HepG2 (cell line): ENCODE measurements at regions not wholly inside any gene's neighbourhood (a gene's known extent, or its start where the extent isn't known, plus 50 kb on each side); places are given as distances from the start of the nearest gene placed in this dataset.

Experiments used
- ATAC-seq: fragments of 200-7000 bp; cut with Tn5 transposase; 3 replicates; pipeline ENCODE4 v1.9.1; 2020; ENCODE audit warnings: mild to moderate bottlenecking, moderate library complexity
- BruUV-seq: library from RNA; stranded (reverse); fragments of 400-500 nt; replicated peaks from 2 replicates; lab custom pipeline; 2021; lab: Mats Ljungman, UMichigan
- CTCF ChIA-PET: fragments of 300-600 bp; formaldehyde crosslinking; extraction: SDS; loops from one replicate; lab custom pipeline; 2021; ENCODE audit warnings: low total read pairs, inconsistent platforms, low intra/inter-chr PET ratio; lab: Yijun Ruan, JAX
- POLR2A ChIA-PET: fragments of 350-600 bp; sonication (Branson Sonifier 250); formaldehyde crosslinking; loops from one replicate; lab custom pipeline; 2020; ENCODE audit warnings: antibody characterized with exemption, inconsistent platforms; lab: Yijun Ruan, JAX
- DNase-seq: peaks from one replicate; pipeline ENCODE4 v3.0.0-alpha.2; 2015; ENCODE audit warnings: low spot score
- FAIRE-seq: peaks from 3 replicates; lab custom pipeline; 2011; peaks lifted over from hg19 to GRCh38; lab: Jason Lieb, UNC
- H2AFZ ChIP-seq: one replicate; pipeline ENCODE4 v1.6.1; 2011; ENCODE audit warnings: low read length, inconsistent platforms
- H3K27ac ChIP-seq: fragments of 300-600 bp; 3 replicates; pipeline ENCODE4 v1.8.0; 2011; ENCODE audit warnings: mixed run types, mild to moderate bottlenecking, mixed read lengths, low read length, inconsistent platforms; ENCODE audit not compliant: insufficient read depth; ENCODE audit errors: extremely low read length
- H3K27me3 ChIP-seq, 2 experiments: fragments of 200-600 bp in 1 of 2; 2 replicates in 1 of 2; 3 replicates in 1 of 2; pipeline versions ENCODE4 v1.6.0 to v1.8.0; 2011; ENCODE audit warnings: low read length in 2 of 2, mild to moderate bottlenecking in 2 of 2, moderate library complexity in 2 of 2, inconsistent platforms in 1 of 2; ENCODE audit not compliant: insufficient read depth in 2 of 2, control insufficient read depth in 1 of 2
- H3K36me3 ChIP-seq, 2 experiments: fragments of 200-600 bp in 1 of 2; replicated peaks in 1 of 2; 2 replicates in 1 of 2; 3 replicates in 1 of 2; pipeline versions ENCODE4 v1.5.1 to v1.8.0; 2011; ENCODE audit warnings: low read length in 2 of 2, inconsistent platforms in 1 of 2; ENCODE audit not compliant: insufficient read depth in 2 of 2, control insufficient read depth in 1 of 2
- H3K4me1 ChIP-seq: 2 replicates; pipeline ENCODE4 v1.5.1; 2012; ENCODE audit warnings: low read length, inconsistent platforms; ENCODE audit not compliant: insufficient read depth
- H3K4me2 ChIP-seq: 2 replicates; pipeline ENCODE4 v1.6.0; 2011; ENCODE audit warnings: low read depth, low read length, inconsistent platforms
- H3K4me3 ChIP-seq, 3 experiments: fragments of 200-600 bp in 1 of 3; sonication (generic), shearing (Covaris generic) in 1 of 3; replicated peaks in 1 of 3; 2 replicates each; pipeline ENCODE4 v1.5.1; 2011 to 2016; ENCODE audit warnings: low read length in 3 of 3, inconsistent platforms in 2 of 3, low read depth in 2 of 3, mild to moderate bottlenecking in 2 of 3, control low read depth in 1 of 3, mixed read lengths in 1 of 3; ENCODE audit not compliant: insufficient read depth in 1 of 3
- H3K79me2 ChIP-seq: one replicate; pipeline ENCODE4 v1.6.1; 2011; ENCODE audit warnings: low read length, inconsistent platforms; ENCODE audit not compliant: insufficient read depth
- H3K9ac ChIP-seq: 2 replicates; pipeline ENCODE4 v1.6.0; 2011; ENCODE audit warnings: mild to moderate bottlenecking, low read depth, low read length, inconsistent platforms; ENCODE audit not compliant: insufficient read depth
- H3K9me3 ChIP-seq: 2 replicates; pipeline ENCODE4 v1.5.1; 2012; ENCODE audit warnings: mild to moderate bottlenecking, low read length
- H4K20me1 ChIP-seq: 2 replicates; pipeline ENCODE4 v1.6.0; 2011; ENCODE audit warnings: inconsistent platforms, mild to moderate bottlenecking, low read length, moderate library complexity; ENCODE audit not compliant: insufficient read depth
- EED ChIP-seq: sonication (generic); formaldehyde crosslinking; IDR thresholded peaks from 2 replicates; pipeline ENCODE4 v1.5.0; 2020; ENCODE audit warnings: mild to moderate bottlenecking, missing genetic modification reagents
- EP300 ChIP-seq, 3 experiments: sonication (generic) in 1 of 3; formaldehyde crosslinking in 1 of 3; IDR thresholded peaks; 2 replicates each; pipeline versions ENCODE4 v1.5.1 to v1.6.1; 2011 to 2020; ENCODE audit warnings: low read depth in 2 of 3, low read length in 2 of 3, borderline replicate concordance in 1 of 3, improper control_type of control experiment in 1 of 3, mild to moderate bottlenecking in 1 of 3, missing genetic modification reagents in 1 of 3, moderate library complexity in 1 of 3
- IRX3 ChIP-seq: sonication (generic); formaldehyde crosslinking; IDR thresholded peaks from 2 replicates; pipeline ENCODE4 v1.8.1; 2023; ENCODE audit warnings: mild to moderate bottlenecking, low read depth, missing genetic modification reagents, borderline replicate concordance
- POGZ ChIP-seq: sonication (generic); formaldehyde crosslinking; IDR thresholded peaks from 2 replicates; pipeline ENCODE4 v1.4.0; 2020; ENCODE audit warnings: mild to moderate bottlenecking, missing genetic modification reagents
- POLR2AphosphoS2 ChIP-seq: IDR thresholded peaks from 2 replicates; pipeline ENCODE4 v1.6.1; 2011; ENCODE audit warnings: low read depth, low read length, improper control_type of control experiment
- ZNF331 ChIP-seq: sonication (generic); formaldehyde crosslinking; IDR thresholded peaks from 2 replicates; pipeline ENCODE4 v1.4.0; 2020; ENCODE audit warnings: missing genetic modification reagents
- ZNF33B ChIP-seq: sonication (generic); formaldehyde crosslinking; IDR thresholded peaks from 2 replicates; pipeline ENCODE4 v1.5.1; 2020; ENCODE audit warnings: mild to moderate bottlenecking, missing genetic modification reagents
- ZSCAN22 ChIP-seq: sonication (generic); formaldehyde crosslinking; IDR thresholded peaks from 2 replicates; pipeline ENCODE4 v1.4.0; 2020; ENCODE audit warnings: mild to moderate bottlenecking, missing genetic modification reagents
- WGBS: methylation state at CpG from one replicate; pipeline ENCODE4 v1.1.6; 2017; ENCODE audit warnings: low lambda C conversion rate; 5-methylcytosine and 5-hydroxymethylcytosine counted together
- in situ Hi-C: cut with HindIII; loops from 2 replicates; pipeline ENCODE4 v1.10.0; 2017; ENCODE audit warnings: low pct_unique_long_range_greater_than_20kb; ENCODE audit not compliant: extremely low pct_ligation_motif_present
- intact Hi-C: fragments of 100-400 bp; cut with micrococcal nuclease; formaldehyde crosslinking; loops from one replicate; pipeline ENCODE4 v1.10.0; 2022; ENCODE audit not compliant: unreplicated experiment
- TF ChIP-seq, protein P1 (sequence below): sonication (generic); formaldehyde crosslinking; IDR thresholded peaks from 2 replicates; pipeline ENCODE4 v1.9.0; 2021; ENCODE audit warnings: mild to moderate bottlenecking, missing genetic modification reagents
- TF ChIP-seq, protein P2 (sequence below): sonication (generic); formaldehyde crosslinking; IDR thresholded peaks from 2 replicates; pipeline ENCODE4 v1.5.1; 2020; ENCODE audit warnings: missing genetic modification reagents, mild to moderate bottlenecking, borderline replicate concordance
- TF ChIP-seq, protein P3 (sequence below): sonication (generic); formaldehyde crosslinking; IDR thresholded peaks from 2 replicates; pipeline ENCODE4 v1.9.0; 2021; ENCODE audit warnings: missing genetic modification reagents, borderline replicate concordance
- TF ChIP-seq, protein P4 (sequence below): sonication (generic); formaldehyde crosslinking; IDR thresholded peaks from 2 replicates; pipeline ENCODE4 v1.8.1; 2023; ENCODE audit warnings: mild to moderate bottlenecking, inconsistent platforms, moderate library complexity, missing genetic modification reagents, borderline replicate concordance
- TF ChIP-seq, protein P5 (sequence below): sonication (generic); formaldehyde crosslinking; IDR thresholded peaks from 2 replicates; pipeline ENCODE4 v1.5.0; 2020; ENCODE audit warnings: missing genetic modification reagents

DNA sequence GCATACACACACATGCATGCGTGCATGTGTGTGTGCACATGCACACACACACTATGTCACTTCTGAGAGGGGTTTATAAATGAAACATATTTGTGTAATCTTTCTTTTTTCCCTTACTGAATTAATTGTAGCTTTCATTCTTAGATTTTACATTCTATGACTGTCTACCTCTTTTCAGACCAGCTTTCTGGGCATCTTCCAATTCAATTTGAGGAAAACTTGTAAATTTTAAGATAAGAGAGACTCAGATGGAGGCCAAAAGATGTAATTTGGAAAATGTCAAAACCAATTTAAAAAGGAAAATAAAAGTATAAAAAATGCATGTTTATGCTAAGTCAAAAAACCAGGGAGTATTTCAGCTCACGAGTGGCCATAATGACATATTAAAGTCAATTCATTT lies 594.5 kb downstream of the OLFM4 start:
- Histone ChIP-seq H2AFZ (no peak overlapping the region), H3K79me2 (no peaks in the 10 kb centered on the region), H3K36me3 (no peaks in the 10 kb centered on the region), H3K4me2 (no peak overlapping the region), H3K9me3 (peaks cover 62% of the 10 kb centered on the region), H3K4me1 (no peaks in the 10 kb centered on the region), H3K27me3 (no peaks in the 10 kb centered on the region), H3K4me3 (no peak overlapping the region), H3K27ac (no peak overlapping the region), H4K20me1 (no peaks in the 10 kb centered on the region), H3K9ac (no peak overlapping the region)
- no peak for ATAC-seq
- intact Hi-C loops (no loop called here), in situ Hi-C loops (no loop called here)
- CTCF ChIA-PET: no interaction called here
- BruUV-seq: no TSS peak
- POLR2A ChIA-PET: no interaction called here
- WGBS: 2% methylated on average over 2 of the region's 2 CpGs
- no peak for DNase-seq
- no peak for FAIRE-seq
- TF ChIP-seq, protein P1, sequence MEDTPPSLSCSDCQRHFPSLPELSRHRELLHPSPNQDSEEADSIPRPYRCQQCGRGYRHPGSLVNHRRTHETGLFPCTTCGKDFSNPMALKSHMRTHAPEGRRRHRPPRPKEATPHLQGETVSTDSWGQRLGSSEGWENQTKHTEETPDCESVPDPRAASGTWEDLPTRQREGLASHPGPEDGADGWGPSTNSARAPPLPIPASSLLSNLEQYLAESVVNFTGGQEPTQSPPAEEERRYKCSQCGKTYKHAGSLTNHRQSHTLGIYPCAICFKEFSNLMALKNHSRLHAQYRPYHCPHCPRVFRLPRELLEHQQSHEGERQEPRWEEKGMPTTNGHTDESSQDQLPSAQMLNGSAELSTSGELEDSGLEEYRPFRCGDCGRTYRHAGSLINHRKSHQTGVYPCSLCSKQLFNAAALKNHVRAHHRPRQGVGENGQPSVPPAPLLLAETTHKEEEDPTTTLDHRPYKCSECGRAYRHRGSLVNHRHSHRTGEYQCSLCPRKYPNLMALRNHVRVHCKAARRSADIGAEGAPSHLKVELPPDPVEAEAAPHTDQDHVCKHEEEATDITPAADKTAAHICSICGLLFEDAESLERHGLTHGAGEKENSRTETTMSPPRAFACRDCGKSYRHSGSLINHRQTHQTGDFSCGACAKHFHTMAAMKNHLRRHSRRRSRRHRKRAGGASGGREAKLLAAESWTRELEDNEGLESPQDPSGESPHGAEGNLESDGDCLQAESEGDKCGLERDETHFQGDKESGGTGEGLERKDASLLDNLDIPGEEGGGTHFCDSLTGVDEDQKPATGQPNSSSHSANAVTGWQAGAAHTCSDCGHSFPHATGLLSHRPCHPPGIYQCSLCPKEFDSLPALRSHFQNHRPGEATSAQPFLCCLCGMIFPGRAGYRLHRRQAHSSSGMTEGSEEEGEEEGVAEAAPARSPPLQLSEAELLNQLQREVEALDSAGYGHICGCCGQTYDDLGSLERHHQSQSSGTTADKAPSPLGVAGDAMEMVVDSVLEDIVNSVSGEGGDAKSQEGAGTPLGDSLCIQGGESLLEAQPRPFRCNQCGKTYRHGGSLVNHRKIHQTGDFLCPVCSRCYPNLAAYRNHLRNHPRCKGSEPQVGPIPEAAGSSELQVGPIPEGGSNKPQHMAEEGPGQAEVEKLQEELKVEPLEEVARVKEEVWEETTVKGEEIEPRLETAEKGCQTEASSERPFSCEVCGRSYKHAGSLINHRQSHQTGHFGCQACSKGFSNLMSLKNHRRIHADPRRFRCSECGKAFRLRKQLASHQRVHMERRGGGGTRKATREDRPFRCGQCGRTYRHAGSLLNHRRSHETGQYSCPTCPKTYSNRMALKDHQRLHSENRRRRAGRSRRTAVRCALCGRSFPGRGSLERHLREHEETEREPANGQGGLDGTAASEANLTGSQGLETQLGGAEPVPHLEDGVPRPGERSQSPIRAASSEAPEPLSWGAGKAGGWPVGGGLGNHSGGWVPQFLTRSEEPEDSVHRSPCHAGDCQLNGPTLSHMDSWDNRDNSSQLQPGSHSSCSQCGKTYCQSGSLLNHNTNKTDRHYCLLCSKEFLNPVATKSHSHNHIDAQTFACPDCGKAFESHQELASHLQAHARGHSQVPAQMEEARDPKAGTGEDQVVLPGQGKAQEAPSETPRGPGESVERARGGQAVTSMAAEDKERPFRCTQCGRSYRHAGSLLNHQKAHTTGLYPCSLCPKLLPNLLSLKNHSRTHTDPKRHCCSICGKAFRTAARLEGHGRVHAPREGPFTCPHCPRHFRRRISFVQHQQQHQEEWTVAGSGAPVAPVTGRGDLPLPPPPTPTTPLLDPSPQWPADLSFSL (CRISPR knock-in tag): no peak
- TF ChIP-seq, protein P2, sequence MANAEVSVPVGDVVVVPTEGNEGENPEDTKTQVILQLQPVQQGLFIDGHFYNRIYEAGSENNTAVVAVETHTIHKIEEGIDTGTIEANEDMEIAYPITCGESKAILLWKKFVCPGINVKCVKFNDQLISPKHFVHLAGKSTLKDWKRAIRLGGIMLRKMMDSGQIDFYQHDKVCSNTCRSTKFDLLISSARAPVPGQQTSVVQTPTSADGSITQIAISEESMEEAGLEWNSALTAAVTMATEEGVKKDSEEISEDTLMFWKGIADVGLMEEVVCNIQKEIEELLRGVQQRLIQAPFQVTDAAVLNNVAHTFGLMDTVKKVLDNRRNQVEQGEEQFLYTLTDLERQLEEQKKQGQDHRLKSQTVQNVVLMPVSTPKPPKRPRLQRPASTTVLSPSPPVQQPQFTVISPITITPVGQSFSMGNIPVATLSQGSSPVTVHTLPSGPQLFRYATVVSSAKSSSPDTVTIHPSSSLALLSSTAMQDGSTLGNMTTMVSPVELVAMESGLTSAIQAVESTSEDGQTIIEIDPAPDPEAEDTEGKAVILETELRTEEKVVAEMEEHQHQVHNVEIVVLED (CRISPR knock-in tag): no peak
- TF ChIP-seq ZNF33B (CRISPR knock-in tag): no peak
- TF ChIP-seq IRX3 (CRISPR knock-in tag): no peak
- TF ChIP-seq POLR2AphosphoS2: no peak
- TF ChIP-seq ZNF331: no peak
- TF ChIP-seq, protein P3, sequence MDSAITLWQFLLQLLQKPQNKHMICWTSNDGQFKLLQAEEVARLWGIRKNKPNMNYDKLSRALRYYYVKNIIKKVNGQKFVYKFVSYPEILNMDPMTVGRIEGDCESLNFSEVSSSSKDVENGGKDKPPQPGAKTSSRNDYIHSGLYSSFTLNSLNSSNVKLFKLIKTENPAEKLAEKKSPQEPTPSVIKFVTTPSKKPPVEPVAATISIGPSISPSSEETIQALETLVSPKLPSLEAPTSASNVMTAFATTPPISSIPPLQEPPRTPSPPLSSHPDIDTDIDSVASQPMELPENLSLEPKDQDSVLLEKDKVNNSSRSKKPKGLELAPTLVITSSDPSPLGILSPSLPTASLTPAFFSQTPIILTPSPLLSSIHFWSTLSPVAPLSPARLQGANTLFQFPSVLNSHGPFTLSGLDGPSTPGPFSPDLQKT: no peak
- no peak for TF ChIP-seq EP300 (IDR thresholded peaks at IDR 0.05; ENCODE audit: low read depth in 2 of 2, low read length in 2 of 2)
- TF ChIP-seq EP300 (CRISPR knock-in tag; IDR thresholded peaks at IDR 0.05; ENCODE audit: borderline replicate concordance): no peak
- TF ChIP-seq, protein P4, sequence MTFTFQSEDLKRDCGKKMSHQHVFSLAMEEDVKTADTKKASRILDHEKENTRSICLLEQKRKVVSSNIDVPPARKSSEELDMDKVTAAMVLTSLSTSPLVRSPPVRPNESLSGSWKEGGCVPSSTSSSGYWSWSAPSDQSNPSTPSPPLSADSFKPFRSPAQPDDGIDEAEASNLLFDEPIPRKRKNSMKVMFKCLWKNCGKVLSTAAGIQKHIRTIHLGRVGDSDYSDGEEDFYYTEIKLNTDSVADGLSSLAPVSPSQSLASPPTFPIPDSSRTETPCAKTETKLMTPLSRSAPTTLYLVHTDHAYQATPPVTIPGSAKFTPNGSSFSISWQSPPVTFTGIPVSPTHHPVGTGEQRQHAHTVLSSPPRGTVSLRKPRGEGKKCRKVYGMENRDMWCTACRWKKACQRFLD (CRISPR knock-in tag): no peak
- TF ChIP-seq, protein P5, sequence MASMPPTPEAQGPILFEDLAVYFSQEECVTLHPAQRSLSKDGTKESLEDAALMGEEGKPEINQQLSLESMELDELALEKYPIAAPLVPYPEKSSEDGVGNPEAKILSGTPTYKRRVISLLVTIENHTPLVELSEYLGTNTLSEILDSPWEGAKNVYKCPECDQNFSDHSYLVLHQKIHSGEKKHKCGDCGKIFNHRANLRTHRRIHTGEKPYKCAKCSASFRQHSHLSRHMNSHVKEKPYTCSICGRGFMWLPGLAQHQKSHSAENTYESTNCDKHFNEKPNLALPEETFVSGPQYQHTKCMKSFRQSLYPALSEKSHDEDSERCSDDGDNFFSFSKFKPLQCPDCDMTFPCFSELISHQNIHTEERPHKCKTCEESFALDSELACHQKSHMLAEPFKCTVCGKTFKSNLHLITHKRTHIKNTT: no peak
- TF ChIP-seq ZSCAN22 (CRISPR knock-in tag): no peak
- TF ChIP-seq EED (CRISPR knock-in tag): no peak
- TF ChIP-seq POGZ (CRISPR knock-in tag): no peak
